IMR-90 (cell line): ENCODE measurements at regions not wholly inside any gene's neighbourhood (a gene's known extent, or its start where the extent isn't known, plus 50 kb on each side); places are given as distances from the start of the nearest gene placed in this dataset.

ENCODE experiments used
- BHLHE40 ChIP-seq: fragments of 150-350 bp; IDR thresholded peaks from 2 replicates; pipeline ENCODE4 v1.6.1; 2016; ENCODE audit warnings: mild to moderate bottlenecking, low read depth, low read length
- CEBPB ChIP-seq: IDR thresholded peaks from 2 replicates; pipeline ENCODE4 v1.6.1; 2012; ENCODE audit warnings: low read depth, low read length, improper control_type of control experiment
- CTCF ChIP-seq: conservative IDR thresholded peaks from 2 replicates; pipeline ENCODE4 v1.5.1; 2012; ENCODE audit warnings: mild to moderate bottlenecking, low read depth, low read length, improper control_type of control experiment
- MXI1 ChIP-seq: IDR thresholded peaks from 2 replicates; pipeline ENCODE4 v1.6.1; 2012; ENCODE audit warnings: low read depth, mild to moderate bottlenecking, low read length, moderate library complexity, borderline replicate concordance
- POLR2A ChIP-seq: IDR thresholded peaks from 2 replicates; pipeline ENCODE4 v1.6.1; 2012; ENCODE audit warnings: mild to moderate bottlenecking, low read depth, low read length
- RAD21 ChIP-seq: IDR thresholded peaks from 2 replicates; pipeline ENCODE4 v1.6.1; 2012; ENCODE audit warnings: low read length, improper control_type of control experiment

GRCh38 chr14:104496095-104496494 is 83.5 kb upstream of the C14orf180 start:
- no peak for TF ChIP-seq CTCF
- no peak for TF ChIP-seq MXI1
- no peak for TF ChIP-seq CEBPB
- no peak for TF ChIP-seq POLR2A
- no peak for TF ChIP-seq RAD21
- TF ChIP-seq BHLHE40 = no peak
